Mucosa of gallbladder (tissue), 1 donor: ENCODE measurements at regions not wholly inside any gene's neighbourhood (a gene's known extent, or its start where the extent isn't known, plus 50 kb on each side); places are given as distances from the start of the nearest gene placed in this dataset.

Experiments
- DNase-seq: peaks from one replicate; pipeline ENCODE4 v3.0.0-alpha.2; 2020; ENCODE audit warnings: low spot score
- donor health status: DM: no; HTN: no; CAD: no.

DNA sequence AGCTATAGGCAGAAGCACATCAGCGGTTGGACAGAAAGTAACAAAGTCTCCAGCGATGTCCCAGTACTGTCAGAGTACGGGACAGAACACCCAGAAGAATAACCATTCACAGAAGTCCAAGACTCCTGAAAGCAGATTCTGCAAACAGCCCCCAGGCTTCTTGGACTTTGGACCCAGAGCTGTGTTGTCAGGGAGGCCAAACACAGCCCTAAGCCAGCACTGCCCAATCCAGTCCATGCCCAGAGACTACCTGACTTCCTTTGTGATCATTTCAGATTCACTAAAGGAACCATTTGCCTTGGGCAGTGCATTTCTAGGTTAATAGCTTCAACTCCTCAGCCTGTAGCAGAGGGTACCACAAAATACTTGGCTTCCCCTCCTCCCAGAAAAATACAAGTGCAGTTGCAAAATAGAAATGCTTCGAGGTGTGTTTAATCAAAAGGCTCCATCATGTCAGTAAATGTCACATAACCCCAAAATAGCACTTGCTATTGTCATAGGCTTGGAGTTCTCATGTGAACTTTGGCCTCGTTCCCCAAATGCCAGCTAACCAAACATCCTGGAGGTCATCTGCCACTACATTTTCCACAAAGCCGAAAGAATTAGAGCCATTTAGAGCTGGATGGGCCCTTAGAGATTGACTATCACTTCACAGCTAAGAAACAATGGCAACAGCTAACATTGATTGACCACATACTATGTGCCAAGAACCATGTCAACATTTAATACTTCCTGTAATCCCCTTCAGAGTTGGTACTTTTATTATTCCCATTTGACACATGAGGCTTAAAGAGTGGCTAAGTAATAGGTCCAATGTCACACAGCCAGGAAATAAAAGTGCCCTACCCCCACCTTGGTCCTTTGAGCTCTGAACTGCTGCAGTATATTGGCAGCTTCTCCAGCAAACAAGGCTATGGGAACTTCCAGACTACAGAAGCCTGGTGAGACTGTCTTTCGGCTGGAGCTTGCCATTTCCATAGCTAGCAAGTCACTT is 329.9 kb downstream of the FOXO1 start:
- peak; percentile 52 for DNase-seq

DNA sequence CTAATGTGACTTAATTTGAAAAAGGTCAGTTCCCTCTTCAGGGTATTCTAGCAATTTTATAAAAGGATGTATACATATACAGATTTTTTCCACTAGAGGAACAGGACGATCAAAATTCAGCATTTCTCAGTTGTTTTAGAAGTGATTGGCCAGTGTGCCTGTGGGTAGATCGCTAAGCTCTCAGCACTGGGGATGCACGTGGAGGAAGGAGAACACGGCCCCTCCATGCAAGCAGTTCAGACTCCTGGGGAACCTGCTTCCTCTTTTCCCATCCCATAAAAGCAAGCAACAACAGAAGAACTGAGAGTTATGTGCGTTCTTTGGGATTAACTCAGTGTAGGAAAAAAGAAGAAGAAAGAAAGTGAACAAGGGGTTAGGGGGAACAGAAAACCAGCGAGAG is 328.8 kb downstream of the FOXO1 start:
- DNase-seq = no peak

DNA sequence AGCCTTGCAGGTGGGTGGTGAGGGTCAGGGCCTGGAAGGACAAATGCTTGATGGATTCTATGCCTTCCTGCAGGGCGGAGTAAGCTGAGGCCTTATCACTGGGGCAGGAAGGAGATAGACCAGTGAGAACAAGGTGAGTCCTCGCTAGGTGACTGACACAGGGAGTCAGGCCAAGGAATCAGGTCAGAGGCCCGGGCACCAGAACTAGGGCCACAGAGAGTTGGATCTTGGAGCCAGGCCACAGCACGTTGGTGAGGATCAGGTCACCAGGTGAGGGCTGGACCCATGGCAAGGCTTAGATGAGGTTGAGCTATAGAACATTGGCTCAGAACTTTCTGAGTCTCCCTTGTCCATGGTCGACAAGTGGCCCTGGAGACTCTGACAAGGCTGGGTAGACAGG is 328.2 kb downstream of the FOXO1 start:
- no peak for DNase-seq

DNA sequence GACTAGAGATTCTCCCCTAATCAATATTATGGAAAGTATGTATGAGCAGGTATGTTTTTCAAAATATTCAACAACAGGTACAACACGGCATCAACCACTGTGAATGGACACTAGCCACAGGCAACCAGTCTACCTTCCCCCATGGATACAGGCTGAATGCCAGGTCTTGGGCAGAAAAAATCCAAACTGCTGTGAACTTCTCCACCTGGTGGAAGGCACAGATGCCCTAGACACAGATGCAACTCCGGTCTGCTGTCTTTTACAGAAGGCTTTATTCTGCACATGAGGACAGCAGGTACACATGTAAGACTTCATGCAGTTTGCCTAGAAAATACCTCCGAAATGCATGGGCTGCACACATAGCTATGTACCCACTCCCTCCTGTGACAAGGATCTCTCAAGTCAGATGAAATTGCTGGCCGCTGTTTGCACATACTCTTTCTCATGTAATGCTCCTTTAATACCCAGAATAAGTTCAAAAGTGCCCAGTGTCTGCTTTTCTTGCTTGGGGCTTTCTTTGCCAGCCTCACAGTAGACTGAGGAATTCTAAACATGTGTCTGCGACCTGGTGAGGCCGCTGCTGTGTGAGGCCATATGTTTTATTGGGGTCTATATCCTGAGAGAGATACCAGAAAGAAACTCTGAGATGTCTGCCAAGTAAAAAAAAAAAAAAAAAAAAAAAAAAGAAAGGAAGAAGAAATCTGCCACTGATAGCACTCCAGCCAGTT is 325.9 kb downstream of the FOXO1 start:
- DNase-seq = no peak

DNA sequence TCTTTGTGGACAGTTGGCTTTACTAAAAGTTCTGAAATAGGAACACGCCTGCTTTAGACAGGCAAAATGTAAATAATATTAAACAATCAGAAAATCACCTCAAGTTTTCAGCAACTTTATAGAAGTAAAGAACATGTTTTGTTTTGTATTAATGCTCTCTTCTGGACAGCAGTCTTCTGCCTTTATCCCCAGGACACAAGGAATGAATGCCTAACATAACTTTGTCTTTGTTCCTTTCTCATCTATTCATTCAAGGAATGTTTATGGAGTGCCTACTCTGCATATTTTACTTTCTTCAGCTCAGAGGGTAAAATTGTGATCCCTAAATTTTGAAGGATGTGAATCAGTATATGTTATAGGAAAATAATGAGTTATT is 325.4 kb downstream of the FOXO1 start:
- no peak for DNase-seq

DNA sequence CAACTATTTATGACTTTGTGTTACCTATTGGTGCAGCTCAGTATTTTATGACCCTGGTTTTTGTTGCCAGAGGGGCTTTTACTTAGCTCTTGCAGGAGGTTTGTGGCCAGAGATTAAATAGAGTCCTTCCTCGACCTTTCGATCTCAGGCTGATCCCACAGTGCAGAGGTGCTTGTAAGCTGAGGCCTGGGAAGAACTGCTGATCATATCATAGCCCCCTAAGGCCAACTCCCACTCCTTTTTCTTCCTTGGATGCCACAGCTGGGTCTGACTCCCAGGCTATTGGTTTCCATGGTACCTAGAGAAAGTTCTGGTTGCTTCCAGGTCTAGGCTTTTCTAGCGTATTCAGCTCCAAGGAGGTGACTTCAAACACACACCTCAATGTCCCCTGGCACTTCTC is 324.9 kb downstream of the FOXO1 start:
- DNase-seq = no peak

DNA sequence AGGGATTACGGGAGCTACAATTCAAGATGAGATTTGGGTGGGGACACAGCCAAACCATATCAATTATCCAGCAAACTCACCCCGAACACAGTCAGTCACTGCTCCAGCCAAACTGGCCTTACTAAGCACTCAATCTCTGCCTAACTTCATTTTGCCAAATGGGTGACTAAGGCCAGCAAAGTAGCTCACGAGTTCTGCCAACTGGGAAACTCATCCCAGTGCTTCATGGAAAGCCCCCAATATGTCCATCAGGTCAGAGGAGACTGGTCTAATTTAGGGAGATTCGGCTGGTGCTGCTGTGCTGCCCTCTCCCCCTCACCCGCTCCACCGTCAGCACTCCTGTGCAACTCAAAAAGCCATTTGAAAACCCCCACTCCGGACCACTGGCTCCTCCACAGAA is 324.0 kb downstream of the FOXO1 start:
- no peak for DNase-seq

DNA sequence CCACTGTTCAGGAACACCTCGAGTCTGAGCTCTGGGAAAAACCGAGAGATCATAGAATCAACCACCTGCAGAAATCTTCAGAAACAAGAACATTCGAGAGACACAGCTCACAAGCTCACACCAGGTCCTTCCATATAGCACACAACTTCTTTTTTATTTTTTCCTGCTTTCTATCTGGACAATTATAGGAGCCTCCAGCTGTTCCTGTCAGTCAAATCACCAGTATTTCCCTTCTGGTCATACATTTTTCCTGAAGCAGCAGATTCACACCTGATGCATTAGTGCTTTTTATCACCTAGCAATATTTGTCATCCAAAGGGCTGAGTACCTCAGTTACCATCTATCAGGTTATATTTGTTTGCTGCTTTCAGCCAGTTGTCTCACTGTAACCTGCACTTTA is 323.5 kb downstream of the FOXO1 start:
- DNase-seq = no peak

DNA sequence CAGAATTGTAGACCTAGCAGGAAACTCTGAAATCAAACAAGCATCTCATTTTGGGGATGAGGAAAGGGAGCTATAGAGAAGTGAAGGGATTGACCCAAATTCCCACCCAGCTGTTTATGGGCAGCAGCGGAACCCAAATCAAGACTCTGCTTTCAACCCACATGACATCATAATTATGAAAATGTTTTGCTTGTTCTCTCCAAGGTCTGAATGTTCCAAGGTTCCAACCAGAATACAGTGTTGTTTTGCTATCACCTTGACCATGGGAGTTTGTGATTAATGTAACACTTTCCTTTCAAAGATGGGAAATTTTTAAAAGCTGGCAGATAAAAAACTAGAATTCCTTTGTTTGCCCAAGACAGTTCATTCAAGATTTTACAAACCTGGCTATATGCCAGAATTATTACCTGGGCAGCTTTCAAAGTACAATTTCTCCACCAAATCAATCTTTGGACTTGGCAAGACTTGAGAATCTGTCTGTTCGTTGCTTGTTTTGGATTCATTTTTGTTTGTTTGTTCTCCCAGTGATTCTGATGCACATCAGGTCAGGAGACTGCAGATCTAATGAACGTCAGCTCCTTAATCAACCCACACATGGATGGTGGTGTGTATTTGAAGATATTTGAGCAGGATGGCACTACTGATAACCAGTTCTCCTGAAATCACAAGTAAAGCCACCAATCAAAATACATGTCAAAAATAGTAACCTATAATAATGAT is 322.7 kb downstream of the FOXO1 start:
- DNase-seq = no peak

DNA sequence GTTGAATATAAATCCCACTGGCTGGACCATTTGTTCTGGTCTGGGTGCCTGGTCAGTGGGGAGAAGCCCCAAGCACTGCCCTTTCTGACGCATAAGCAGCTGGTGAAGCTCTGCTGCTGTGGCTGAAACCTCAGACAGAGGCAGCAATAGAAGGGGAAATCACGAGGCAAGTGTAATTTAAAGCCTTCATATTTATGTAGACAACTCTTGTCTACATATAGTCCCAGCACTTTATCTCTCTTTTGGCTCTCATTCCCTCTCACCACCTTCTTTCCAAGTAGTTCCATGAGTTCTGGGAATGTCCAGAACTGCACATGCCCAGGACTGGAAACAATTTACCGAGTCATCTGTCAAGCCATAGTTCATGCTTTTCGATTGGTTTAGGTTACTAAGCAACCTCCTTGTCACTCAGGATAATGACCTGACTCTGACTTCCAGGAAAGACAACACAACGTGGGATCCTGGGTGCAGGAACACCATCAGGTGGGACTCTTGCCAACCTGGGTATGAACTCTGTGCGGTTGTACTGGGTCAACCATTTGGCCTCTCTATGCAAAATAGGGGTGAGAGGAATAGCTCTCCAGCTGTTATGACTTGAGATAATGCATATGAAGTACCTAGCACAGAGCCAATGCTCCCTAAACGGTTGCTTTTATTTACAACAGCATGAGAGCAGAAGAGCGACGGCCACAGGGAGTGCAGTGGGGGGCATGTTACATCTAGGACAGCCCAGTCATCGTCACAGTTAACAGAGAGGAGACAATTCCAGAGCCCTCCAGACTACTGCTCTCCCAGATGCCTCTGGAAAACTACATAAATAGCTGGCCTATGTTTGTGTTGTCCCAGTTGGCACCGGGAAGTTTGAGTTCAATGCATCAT is 321.9 kb downstream of the FOXO1 start:
- no peak for DNase-seq

DNA sequence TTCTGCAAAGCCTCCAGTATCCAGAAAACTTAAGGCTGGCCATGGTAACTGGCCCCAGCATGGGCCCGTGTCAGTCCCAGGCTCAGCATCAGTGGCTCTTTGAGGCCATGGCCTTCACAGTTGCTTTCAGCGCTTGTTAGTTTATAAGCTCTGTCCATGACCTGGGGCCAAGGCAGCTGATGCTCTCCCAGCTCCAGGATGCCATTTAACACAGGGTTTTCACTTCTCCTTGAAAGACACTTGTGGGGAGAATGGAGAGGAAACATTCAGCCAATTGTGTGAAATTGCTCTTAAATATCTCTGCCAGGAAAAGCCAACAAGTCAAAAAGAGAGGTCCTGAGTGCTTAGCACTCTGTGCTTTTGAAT is 321.3 kb downstream of the FOXO1 start:
- no peak for DNase-seq

DNA sequence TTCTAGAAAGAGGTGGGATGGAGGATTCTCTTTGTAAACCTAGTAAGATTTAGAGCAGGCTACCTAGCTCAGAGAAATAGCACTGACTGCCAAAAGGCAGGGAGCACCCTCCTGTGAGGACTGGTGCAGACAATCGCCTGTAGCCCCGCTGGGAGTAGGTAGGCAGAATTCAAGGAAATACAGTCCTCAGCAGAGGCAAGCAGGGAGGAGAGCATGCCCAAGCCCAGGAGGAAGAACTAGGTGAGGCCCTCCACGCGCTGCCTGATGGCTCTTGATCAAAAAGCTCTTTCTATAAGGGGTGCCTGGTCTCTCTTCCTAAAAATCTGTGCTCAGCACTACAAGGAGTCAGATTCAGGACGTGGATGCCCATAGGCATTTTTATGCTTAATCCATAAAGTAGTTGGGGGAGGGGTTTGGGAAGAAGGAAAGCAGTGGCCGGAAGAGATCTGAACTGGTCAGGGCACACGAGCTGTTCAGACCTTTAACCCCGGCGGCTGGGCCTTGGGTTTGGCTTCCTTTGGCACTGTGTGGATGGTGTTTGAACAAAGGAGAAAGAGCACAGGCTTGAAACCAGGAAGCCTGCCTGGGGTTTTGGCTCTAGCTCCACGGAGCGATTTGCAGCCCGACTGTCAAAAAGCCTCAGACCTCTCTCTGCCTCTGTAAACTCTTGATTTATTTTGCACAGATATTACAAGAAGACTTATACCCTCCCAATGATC is 320.6 kb downstream of the FOXO1 start:
- DNase-seq = peak; percentile 58

DNA sequence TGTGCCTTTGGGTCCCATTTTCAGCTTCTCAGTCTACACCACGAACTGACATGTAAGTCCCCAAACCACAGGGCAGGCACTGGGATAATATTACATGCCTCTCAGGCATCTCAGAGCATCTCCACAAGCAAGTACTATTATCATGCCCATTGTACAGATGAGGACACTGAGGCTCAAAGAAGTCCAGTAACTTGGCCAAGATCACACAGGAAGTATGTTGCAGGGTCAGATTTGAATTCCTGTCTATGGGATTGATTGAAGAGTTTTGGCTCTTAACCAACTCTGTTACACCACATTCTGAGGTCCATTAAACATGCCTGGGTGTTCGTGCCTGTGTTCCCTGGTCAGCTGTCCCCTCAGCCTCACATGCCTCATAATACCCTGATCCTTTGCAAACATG is 319.8 kb downstream of the FOXO1 start:
- no peak for DNase-seq

DNA sequence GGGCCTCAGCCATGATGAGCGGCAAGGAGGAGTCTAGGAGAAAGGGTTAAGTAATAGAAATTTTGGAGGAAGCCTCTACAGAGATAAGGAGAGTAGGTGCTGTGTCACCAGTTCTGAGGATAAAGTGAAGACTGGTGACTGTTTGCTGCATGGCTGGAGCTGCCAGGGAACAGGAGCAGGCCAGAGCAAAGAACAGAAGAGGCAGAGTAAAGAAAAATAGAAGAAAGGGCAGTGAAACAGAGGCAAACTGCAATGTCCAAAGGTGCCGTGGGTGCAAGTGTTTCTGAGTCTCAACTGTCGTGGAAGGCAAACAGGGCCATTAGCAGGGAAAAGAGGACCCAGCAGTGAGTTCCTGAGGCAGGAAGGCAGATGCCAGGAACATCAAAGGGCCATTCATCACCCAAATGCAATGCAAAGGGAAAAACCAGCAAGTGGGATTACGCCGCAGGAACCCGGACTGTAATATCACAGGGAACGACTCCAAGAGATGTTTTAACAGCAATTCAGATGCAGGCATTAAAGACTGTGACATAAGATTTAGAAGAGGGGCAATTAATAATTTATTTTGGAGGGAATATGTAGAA is 318.3 kb downstream of the FOXO1 start:
- DNase-seq = no peak

DNA sequence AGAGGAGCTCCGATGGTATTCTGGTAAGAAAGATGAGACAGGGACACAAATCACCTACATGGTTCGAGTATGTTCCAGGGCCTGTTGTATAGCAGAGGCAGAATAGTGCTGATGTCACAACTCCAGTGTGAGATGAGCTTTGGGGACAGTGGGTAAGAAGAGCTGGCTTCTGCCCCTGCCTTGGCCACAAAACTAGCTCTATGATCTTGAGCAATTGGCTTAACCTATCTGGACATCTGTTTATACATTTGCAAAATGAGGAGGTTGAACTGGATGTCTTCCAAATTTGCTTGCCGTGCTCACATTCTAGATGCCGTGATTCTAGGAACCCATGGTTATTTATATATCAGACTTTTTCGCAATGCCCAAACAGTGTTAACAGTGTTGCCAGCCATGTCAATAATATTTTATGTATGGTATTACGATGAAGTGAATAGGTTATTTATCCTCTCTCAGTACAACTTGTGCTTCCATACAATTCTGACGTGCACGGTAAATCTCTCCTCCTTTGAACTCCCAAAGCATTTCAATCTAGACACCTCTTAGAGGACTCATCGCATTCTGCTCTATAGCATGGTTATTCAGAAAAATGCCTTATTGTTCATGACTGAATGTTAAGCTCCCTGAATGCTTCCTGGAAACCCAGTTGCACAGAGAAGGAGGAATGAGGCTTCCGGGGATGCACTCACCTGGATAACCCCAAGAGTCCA is 316.0 kb downstream of the FOXO1 start:
- no peak for DNase-seq

DNA sequence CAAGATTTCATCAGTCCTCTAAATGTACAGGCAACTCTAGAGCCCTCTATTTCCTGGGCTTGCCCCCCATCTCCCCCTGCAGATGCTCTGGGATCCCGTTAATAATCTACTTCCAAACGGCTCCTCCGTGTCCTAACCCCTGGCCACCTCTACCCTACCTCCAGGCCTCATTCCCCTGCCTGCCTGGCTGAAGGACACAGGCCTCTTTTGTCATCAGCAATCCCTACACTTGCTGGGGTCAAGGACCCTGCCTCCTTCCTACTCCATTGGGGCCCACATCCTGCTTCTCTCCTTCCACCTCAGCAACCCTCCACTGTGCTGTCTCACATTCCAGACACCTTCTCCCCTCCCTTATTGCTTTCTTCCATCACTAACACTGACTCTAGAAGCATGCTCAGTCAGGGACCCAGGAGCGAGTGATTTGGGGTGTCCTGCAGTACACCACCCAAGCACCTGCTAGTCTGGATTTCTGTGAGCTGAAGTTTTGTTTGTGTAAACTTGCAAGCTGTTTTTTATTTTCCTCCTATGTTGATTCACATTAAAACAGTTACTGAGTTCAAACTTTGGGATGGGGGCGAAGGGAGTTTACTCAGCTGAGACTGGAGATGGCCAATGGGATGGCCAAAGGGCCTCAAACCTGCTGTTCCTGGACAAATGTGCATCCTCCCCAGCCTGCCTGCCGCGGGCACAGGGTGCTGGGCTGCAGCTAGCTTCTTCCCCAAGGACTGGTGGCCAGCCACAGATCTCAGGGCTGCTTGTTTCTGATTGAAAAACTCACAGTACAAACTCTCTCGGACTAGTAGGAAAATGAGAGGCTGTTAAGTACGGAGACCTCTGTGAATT is 314.7 kb downstream of the FOXO1 start:
- DNase-seq = no peak

DNA sequence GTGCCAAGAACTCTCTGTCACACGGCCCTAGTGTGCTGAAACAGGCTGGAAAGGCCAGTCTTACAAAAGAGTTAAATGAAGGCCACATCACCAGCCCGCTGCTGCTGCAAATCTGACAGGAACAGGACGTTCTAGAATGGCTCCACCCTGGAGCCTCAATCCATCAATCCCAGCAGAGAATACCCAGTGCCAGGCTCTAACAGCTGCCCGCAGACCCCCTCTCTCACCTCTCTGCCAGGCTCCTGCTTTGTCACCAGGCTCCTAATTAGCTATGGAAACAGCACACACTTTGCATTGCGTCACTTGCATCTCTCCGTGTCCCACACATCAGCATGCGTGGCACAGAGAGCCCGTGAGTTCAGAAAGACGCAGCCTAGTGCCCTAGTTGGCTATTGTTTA is 314.1 kb downstream of the FOXO1 start:
- DNase-seq = no peak

DNA sequence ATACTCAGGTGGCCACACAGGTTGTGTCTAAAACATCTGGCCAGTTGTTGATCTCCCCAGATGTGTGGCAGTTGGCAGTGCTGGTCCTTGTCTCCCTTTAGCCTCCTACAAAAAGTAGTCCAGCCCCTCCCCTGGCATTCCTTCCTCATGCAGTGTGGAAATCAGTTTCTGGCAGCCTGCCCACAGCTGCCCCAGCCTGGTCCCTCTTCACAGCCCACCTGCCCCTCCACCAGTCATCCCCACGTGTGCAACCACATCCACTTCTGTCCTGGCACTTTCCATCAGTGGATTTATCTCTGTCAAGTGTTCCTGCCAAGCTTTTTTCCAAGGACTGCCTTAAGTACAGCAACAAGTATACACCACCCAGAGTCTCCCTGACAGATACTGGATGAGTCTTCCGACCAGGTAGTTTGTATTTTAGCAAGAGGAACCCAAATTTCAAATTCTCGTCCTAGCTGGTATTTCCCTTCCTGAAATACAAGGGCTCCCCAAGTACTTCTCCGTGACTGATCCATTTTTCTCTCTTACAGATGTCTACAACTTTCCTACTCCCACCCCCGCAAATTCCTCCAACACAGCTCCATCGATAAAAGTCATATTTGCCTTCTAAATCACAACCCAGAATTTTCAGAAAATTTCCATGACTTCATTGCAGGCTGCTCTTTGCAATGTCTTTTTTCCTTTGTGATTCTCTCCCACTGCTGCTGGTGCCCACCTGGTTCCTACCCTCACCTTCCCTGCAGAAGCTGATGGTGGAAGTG is 313.5 kb downstream of the FOXO1 start:
- no peak for DNase-seq
